Colonic mucosa (tissue), 4 donors: ENCODE measurements at regions not wholly inside any gene's neighbourhood (a gene's known extent, or its start where the extent isn't known, plus 50 kb on each side); places are given as distances from the start of the nearest gene placed in this dataset.

Experiments used
- DNase-seq: peaks from one replicate; pipeline ENCODE4 v3.0.0-alpha.2; 2020
- H3K27ac ChIP-seq: fragments of 200-600 bp; one replicate; pipeline ENCODE4 v1.8.0; 2021
- H3K27me3 ChIP-seq: fragments of 200-600 bp; one replicate; pipeline ENCODE4 v1.8.0; 2021
- H3K36me3 ChIP-seq: fragments of 200-600 bp; one replicate; pipeline ENCODE4 v1.8.0; 2021
- H3K4me1 ChIP-seq: fragments of 200-600 bp; one replicate; pipeline ENCODE4 v1.8.0; 2021; ENCODE audit warnings: mild to moderate bottlenecking
- H3K4me3 ChIP-seq: fragments of 200-600 bp; one replicate; pipeline ENCODE4 v1.8.0; 2021
- H3K9ac ChIP-seq, 2 donors: one replicate each; pipeline ENCODE4 v1.7.0; 2013; ENCODE audit warnings: control low read depth in 2 of 2, low read depth in 2 of 2, low read length in 2 of 2
- H3K9me3 ChIP-seq: fragments of 200-600 bp; one replicate; pipeline ENCODE4 v1.8.0; 2021
- intact Hi-C: fragments of 100-400 bp; cut with DNase I; formaldehyde crosslinking; loops from one replicate; pipeline ENCODE4 v1.14.1; 2022
- TF ChIP-seq, protein P1 (sequence below): fragments of 200-600 bp; IDR thresholded peaks from one replicate; pipeline ENCODE4 v1.8.0; 2022; ENCODE audit warnings: antibody characterized with exemption, mild to moderate bottlenecking
- donor health status: healthy.
- donor health status: DM: no; HTN: no; CAD: no.
- donor health status: DM: no; HTN: no; CAD: no.

- no peak for DNase-seq
Measured at GRCh38 chr13:76440568-76440967, 445.6 kb downstream of the KCTD12 start.

DNA sequence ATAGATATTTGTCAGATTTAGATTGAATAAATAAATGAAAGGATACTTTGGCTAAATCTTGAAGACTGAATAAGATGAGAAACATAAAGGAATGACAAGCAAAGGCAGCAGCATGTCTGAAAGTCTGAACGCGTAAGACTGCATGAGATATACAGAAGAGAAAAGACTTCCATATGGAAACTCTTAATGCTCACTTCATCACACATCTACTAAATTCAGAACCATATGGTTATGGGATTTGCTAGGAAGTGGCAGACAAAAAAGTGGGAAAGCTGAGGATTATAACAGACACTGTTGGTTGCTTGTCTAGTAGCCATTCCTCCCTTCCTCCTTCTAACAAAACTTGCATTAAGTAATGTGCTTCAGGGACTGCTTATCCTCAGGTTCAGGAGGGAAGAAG, 446.7 kb downstream of the KCTD12 start:
- TF ChIP-seq, protein P1, sequence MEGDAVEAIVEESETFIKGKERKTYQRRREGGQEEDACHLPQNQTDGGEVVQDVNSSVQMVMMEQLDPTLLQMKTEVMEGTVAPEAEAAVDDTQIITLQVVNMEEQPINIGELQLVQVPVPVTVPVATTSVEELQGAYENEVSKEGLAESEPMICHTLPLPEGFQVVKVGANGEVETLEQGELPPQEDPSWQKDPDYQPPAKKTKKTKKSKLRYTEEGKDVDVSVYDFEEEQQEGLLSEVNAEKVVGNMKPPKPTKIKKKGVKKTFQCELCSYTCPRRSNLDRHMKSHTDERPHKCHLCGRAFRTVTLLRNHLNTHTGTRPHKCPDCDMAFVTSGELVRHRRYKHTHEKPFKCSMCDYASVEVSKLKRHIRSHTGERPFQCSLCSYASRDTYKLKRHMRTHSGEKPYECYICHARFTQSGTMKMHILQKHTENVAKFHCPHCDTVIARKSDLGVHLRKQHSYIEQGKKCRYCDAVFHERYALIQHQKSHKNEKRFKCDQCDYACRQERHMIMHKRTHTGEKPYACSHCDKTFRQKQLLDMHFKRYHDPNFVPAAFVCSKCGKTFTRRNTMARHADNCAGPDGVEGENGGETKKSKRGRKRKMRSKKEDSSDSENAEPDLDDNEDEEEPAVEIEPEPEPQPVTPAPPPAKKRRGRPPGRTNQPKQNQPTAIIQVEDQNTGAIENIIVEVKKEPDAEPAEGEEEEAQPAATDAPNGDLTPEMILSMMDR = no peak
- Histone ChIP-seq H3K9ac (no peak overlapping the region), H3K27me3 (no peaks in the 10 kb centered on the region), H3K4me3 (no peak overlapping the region), H3K27ac (no peak overlapping the region), H3K36me3 (no peaks in the 10 kb centered on the region), H3K4me1 (no peaks in the 10 kb centered on the region), H3K9me3 (no peaks in the 10 kb centered on the region)
- no peak for DNase-seq
- intact Hi-C loops = no loop called here

More at GRCh38 chr13:76440568-76440967, 445.6 kb downstream of the KCTD12 start:
- H3K27ac ChIP-seq = no peak overlapping the region
- no peaks in the 10 kb centered on the region for H3K27me3 ChIP-seq
- no peaks in the 10 kb centered on the region for H3K4me1 ChIP-seq
- no peak overlapping the region for H3K9ac ChIP-seq
- intact Hi-C loops = no loop called here
- no peaks in the 10 kb centered on the region for H3K36me3 ChIP-seq
- no peaks in the 10 kb centered on the region for H3K9me3 ChIP-seq
- TF ChIP-seq, protein P1 = no peak
- H3K4me3 ChIP-seq = no peak overlapping the region

GRCh38 chr13:76438050-76438449, 448.2 kb downstream of the KCTD12 start:
- no peak overlapping the region for H3K9ac ChIP-seq
- H3K27ac ChIP-seq = no peak overlapping the region
- TF ChIP-seq, protein P1 = no peak
- no peaks in the 10 kb centered on the region for H3K27me3 ChIP-seq
- DNase-seq = no peak
- no peaks in the 10 kb centered on the region for H3K36me3 ChIP-seq
- H3K4me3 ChIP-seq = no peak overlapping the region
- no peaks in the 10 kb centered on the region for H3K9me3 ChIP-seq
- intact Hi-C loops = no loop called here
- no peaks in the 10 kb centered on the region for H3K4me1 ChIP-seq

DNA sequence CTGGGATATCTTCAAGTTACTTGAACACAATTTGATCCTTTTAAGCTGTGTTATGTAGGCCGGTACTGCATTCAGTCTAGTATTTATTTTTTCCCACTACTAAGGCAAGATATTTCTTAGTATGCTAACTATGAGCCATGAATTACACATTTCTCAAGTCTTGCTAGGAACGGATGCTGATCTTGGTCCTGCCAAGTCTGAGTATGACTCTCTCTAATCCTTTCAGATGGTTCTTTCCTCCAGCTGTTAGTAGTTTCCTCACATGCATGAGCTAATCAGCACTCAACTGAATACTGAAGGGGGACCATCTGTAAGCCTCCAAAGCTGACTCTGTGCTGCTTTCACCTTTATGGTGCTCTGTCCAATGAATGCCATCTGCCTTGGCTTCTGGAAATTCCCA, 460.3 kb downstream of the KCTD12 start:
- H3K27me3 ChIP-seq = no peaks in the 10 kb centered on the region
- no peaks in the 10 kb centered on the region for H3K9me3 ChIP-seq
- H3K36me3 ChIP-seq = no peaks in the 10 kb centered on the region
- TF ChIP-seq, protein P1 = no peak
- H3K9ac ChIP-seq = no peak overlapping the region
- H3K4me3 ChIP-seq = no peak overlapping the region
- peak overlapping the region; percentile 36 for H3K27ac ChIP-seq
- no peak for DNase-seq
- intact Hi-C loops = no loop called here
- H3K4me1 ChIP-seq = no peaks in the 10 kb centered on the region

DNA sequence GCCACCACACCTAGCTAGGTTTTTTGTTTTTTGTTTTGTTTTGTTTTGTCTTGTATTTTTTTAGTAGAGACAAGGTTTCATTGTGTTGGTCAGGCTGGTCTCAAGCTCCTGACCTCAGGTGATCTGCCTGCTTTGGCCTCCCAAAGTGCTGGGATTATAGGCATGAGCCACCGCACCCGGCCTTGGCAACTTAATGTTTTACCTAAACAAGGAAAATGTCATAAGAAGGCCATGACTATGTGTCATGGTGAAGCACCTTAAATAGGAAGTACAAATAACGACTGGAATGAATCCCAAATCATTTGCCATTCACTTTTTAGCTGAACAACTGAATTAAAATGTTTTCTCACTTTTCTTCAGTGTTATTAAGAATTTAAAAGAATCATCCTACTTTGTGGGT, 465.2 kb downstream of the KCTD12 start:
- Histone ChIP-seq H3K9ac (no peak overlapping the region), H3K9me3 (no peaks in the 10 kb centered on the region), H3K27me3 (no peaks in the 10 kb centered on the region), H3K4me1 (no peaks in the 10 kb centered on the region), H3K4me3 (no peak overlapping the region), H3K36me3 (no peaks in the 10 kb centered on the region), H3K27ac (no peak overlapping the region)
- TF ChIP-seq, protein P1 = no peak
- intact Hi-C loops = no loop called here
- no peak for DNase-seq

DNA sequence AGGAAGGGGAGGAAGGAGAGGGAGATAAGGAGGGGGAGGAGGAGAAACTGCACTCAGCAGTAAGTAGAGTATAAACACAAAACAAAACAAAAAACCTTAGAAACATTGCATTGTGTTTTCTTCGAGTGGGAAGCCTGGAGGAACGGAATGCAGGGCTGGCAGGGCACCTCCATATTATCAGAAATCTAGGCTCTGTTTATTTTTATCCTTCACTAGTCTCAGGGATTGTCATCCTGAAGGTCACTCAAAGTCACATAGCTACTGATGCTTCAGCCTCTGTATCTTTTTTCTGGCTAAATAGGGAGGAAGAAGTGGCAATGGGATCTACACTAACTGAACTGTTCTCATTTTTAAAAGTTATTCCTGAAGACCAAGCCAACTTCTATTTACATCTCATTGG, 467.8 kb downstream of the KCTD12 start:
- Histone ChIP-seq H3K9me3 (no peaks in the 10 kb centered on the region), H3K4me1 (no peaks in the 10 kb centered on the region), H3K27me3 (no peaks in the 10 kb centered on the region), H3K27ac (no peak overlapping the region), H3K9ac (no peak overlapping the region), H3K36me3 (no peaks in the 10 kb centered on the region), H3K4me3 (no peak overlapping the region)
- intact Hi-C loops = no loop called here
- no peak for DNase-seq
- TF ChIP-seq, protein P1 = no peak
